C4-2B (cell line): ENCODE measurements at regions not wholly inside any gene's neighbourhood (a gene's known extent, or its start where the extent isn't known, plus 50 kb on each side); places are given as distances from the start of the nearest gene placed in this dataset.

ENCODE experiments used
- H3K27ac ChIP-seq: fragments of 450-650 bp; 2 replicates; pipeline ENCODE4 v1.5.1; 2017
- CTCF ChIP-seq: fragments of 450-650 bp; conservative IDR thresholded peaks from 2 replicates; pipeline ENCODE4 v1.5.1; 2017; ENCODE audit warnings: mild to moderate bottlenecking
- ZFX ChIP-seq: fragments of 450-650 bp; IDR thresholded peaks from 2 replicates; pipeline ENCODE4 v1.6.1; 2017

- TF ChIP-seq CTCF, result no peak
- no peak for TF ChIP-seq ZFX
- no peak overlapping the region for H3K27ac ChIP-seq
Measured at GRCh38 chr22:23399367-23400285, 180.5 kb downstream of the IGLL1 start.

GRCh38 chr22:23398701-23399366, 181.3 kb downstream of the IGLL1 start:
- no peak overlapping the region for H3K27ac ChIP-seq
- TF ChIP-seq CTCF (no peak), ZFX (no peak)

GRCh38 chr22:23397613-23398567, 182.2 kb downstream of the IGLL1 start:
- TF ChIP-seq CTCF, result no peak
- TF ChIP-seq ZFX, result no peak
- no peak overlapping the region for H3K27ac ChIP-seq

- TF ChIP-seq ZFX (no peak), CTCF (no peak)
- no peak overlapping the region for H3K27ac ChIP-seq
Measured at GRCh38 chr22:23397008-23397612, 183.0 kb downstream of the IGLL1 start.

GRCh38 chr22:23396362-23397007, 183.6 kb downstream of the IGLL1 start:
- H3K27ac ChIP-seq, result no peak overlapping the region

More at GRCh38 chr22:23396362-23397007, 183.6 kb downstream of the IGLL1 start:
- TF ChIP-seq CTCF (no peak), ZFX (no peak)
